ENCODE measurements at regions not wholly inside any gene's neighbourhood (a gene's known extent, or its start where the extent isn't known, plus 50 kb on each side); places are given as distances from the start of the nearest gene placed in this dataset.
"Not testable (repeated sequence)": the region's sequence is repeated elsewhere in the genome, so short reads cannot be mapped to it uniquely, and the experiment has no call there.

GRCh38 chr16:80254970-80255369 is 285.8 kb upstream of the DYNLRB2 start:
- DNase-seq (ENCODE audit: low spot score), result no peak
- H3K27ac Mint-ChIP-seq (ENCODE audit: unreplicated experiment), result no peak overlapping the region
- peaks cover 5% of the 10 kb centered on the region for H3K4me1 Mint-ChIP-seq (ENCODE audit: unreplicated experiment)
- TF ChIP-seq, protein P1, sequence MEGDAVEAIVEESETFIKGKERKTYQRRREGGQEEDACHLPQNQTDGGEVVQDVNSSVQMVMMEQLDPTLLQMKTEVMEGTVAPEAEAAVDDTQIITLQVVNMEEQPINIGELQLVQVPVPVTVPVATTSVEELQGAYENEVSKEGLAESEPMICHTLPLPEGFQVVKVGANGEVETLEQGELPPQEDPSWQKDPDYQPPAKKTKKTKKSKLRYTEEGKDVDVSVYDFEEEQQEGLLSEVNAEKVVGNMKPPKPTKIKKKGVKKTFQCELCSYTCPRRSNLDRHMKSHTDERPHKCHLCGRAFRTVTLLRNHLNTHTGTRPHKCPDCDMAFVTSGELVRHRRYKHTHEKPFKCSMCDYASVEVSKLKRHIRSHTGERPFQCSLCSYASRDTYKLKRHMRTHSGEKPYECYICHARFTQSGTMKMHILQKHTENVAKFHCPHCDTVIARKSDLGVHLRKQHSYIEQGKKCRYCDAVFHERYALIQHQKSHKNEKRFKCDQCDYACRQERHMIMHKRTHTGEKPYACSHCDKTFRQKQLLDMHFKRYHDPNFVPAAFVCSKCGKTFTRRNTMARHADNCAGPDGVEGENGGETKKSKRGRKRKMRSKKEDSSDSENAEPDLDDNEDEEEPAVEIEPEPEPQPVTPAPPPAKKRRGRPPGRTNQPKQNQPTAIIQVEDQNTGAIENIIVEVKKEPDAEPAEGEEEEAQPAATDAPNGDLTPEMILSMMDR (IDR thresholded peaks at IDR 0.05; ENCODE audit: unreplicated experiment), result no peak
- H3K36me3 Mint-ChIP-seq (ENCODE audit: low read depth, unreplicated experiment), result no peaks in the 10 kb centered on the region
- H3K9me3 Mint-ChIP-seq (ENCODE audit: unreplicated experiment), result no peaks in the 10 kb centered on the region
- H3K27me3 Mint-ChIP-seq (ENCODE audit: unreplicated experiment), result peaks cover 3% of the 10 kb centered on the region
- H3K4me3 Mint-ChIP-seq (ENCODE audit: unreplicated experiment), result no peak overlapping the region

GRCh38 chr16:80253741-80254140 is 287.1 kb upstream of the DYNLRB2 start:
- no peak for DNase-seq (ENCODE audit: low spot score)
- H3K4me3 Mint-ChIP-seq (ENCODE audit: unreplicated experiment), result no peak overlapping the region
- H3K27me3 Mint-ChIP-seq (ENCODE audit: unreplicated experiment), result peaks cover 3% of the 10 kb centered on the region

DNA sequence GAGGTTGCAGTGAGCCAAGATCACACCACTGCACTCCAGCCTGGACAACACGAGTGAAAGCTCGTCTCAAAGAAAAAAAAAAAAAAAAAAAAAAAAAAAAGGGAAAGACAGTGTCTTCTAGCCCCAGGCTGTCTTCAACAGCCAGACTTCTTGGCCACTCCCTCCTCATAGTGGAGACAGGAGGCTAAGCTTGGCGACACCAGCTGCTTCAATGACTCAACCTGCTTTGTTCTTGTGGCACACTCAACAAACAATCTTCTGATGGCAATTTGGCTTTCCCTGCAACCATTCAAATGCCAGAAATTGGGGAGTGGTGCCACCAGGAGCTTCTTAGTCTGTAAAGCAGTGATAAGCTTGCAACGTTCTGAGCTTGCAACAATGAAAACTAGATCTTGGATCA is 290.4 kb upstream of the DYNLRB2 start:
- no peak for DNase-seq (ENCODE audit: low spot score)
- Mint-ChIP-seq H3K4me1 (ENCODE audit: unreplicated experiment) (no peaks in the 10 kb centered on the region), H3K27ac (ENCODE audit: unreplicated experiment) (no peak overlapping the region), H3K27me3 (ENCODE audit: unreplicated experiment) (no peaks in the 10 kb centered on the region), H3K9me3 (ENCODE audit: unreplicated experiment) (no peaks in the 10 kb centered on the region), H3K4me3 (ENCODE audit: unreplicated experiment) (no peak overlapping the region), H3K36me3 (ENCODE audit: low read depth, unreplicated experiment) (no peaks in the 10 kb centered on the region)
- TF ChIP-seq, protein P1 (IDR thresholded peaks at IDR 0.05; ENCODE audit: unreplicated experiment), result no peak

More at GRCh38 chr16:80253741-80254140, 287.1 kb upstream of the DYNLRB2 start:
- Mint-ChIP-seq H3K9me3 (ENCODE audit: unreplicated experiment) (no peaks in the 10 kb centered on the region), H3K36me3 (ENCODE audit: low read depth, unreplicated experiment) (no peaks in the 10 kb centered on the region), H3K27ac (ENCODE audit: unreplicated experiment) (no peak overlapping the region), H3K4me1 (ENCODE audit: unreplicated experiment) (no peaks in the 10 kb centered on the region)
- TF ChIP-seq, protein P1 (IDR thresholded peaks at IDR 0.05; ENCODE audit: unreplicated experiment), result no peak

DNA sequence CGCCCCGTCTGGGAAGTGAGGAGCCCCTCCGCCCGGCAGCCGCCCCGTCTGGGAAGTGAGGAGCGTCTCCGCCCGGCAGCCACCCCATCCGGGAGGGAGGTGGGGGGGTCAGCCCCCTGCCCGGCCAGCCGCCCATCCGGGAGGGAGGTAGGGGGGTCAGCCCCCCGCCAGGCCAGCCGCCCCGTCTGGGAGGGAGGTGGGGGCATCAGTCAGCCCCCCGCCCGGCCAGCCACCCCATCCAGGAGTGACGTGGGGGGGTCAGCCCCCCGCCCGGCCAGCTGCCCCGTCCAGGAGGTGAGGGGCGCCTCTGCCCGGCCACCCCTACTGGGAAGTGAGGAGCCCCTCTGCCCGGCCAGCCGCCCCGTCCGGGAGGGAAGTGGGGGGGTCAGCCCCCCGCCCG is 297.5 kb upstream of the DYNLRB2 start:
- not testable (repeated sequence) for H3K4me1 Mint-ChIP-seq (ENCODE audit: unreplicated experiment); H3K36me3 Mint-ChIP-seq (ENCODE audit: low read depth, unreplicated experiment); H3K4me3 Mint-ChIP-seq (ENCODE audit: unreplicated experiment); H3K9me3 Mint-ChIP-seq (ENCODE audit: unreplicated experiment); H3K27ac Mint-ChIP-seq (ENCODE audit: unreplicated experiment); DNase-seq (ENCODE audit: low spot score); H3K27me3 Mint-ChIP-seq (ENCODE audit: unreplicated experiment)

DNA sequence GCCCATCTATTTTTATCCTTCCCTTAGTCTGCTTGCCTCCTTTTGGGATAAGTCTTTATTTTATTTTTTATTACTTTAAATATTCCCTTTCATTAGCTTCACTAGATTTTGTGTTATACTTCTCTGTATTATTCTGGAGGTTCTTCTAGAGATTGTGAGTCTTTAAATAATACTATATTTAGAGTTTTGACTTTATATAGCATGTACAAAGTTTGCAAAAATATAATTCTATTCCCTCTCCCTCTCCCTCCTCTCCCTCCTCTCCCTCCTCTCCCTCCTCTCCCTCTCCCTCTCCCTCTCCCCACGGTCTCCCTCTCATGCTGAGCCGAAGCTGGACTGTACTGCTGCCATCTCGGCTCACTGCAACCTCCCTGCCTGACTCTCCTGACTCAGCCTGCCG is 298.5 kb upstream of the DYNLRB2 start:
- not testable (repeated sequence) for DNase-seq (ENCODE audit: low spot score); H3K4me1 Mint-ChIP-seq (ENCODE audit: unreplicated experiment); H3K36me3 Mint-ChIP-seq (ENCODE audit: low read depth, unreplicated experiment); H3K4me3 Mint-ChIP-seq (ENCODE audit: unreplicated experiment); H3K27me3 Mint-ChIP-seq (ENCODE audit: unreplicated experiment); H3K9me3 Mint-ChIP-seq (ENCODE audit: unreplicated experiment); H3K27ac Mint-ChIP-seq (ENCODE audit: unreplicated experiment)

GRCh38 chr16:80233097-80233835 is 307.5 kb upstream of the DYNLRB2 start:
- Mint-ChIP-seq H3K27me3 (ENCODE audit: unreplicated experiment) (peaks cover 3% of the 10 kb centered on the region), H3K4me1 (ENCODE audit: unreplicated experiment) (no peaks in the 10 kb centered on the region), H3K4me3 (ENCODE audit: unreplicated experiment) (no peak overlapping the region), H3K9me3 (ENCODE audit: unreplicated experiment) (no peaks in the 10 kb centered on the region), H3K36me3 (ENCODE audit: low read depth, unreplicated experiment) (no peaks in the 10 kb centered on the region), H3K27ac (ENCODE audit: unreplicated experiment) (no peak overlapping the region)
- TF ChIP-seq, protein P1 (IDR thresholded peaks at IDR 0.05; ENCODE audit: unreplicated experiment), result no peak
- no peak for DNase-seq (ENCODE audit: low spot score)

Measured in endothelial cell (in vitro differentiated cells).